ENCODE measurements at regions not wholly inside any gene's neighbourhood (a gene's known extent, or its start where the extent isn't known, plus 50 kb on each side); places are given as distances from the start of the nearest gene placed in this dataset.

DNA sequence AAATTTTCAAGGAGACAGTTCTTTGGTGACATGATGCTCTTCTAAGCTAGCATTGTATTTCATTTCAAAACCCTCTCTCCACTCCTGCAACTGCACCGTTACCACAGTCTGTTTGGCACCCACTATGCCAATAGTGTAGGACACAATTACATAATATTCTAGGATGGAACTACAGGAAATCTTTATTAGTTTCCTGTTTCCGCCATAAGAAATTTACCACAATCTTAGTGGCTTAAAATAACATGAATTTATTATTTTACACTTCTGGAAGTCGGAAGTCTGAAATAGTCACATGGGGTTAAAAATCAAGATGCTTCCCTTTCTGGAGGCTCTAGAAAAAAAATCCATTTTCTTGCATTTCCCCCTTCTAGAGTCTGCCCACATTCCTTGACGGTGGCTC, 733.1 kb downstream of the HDGFL1 start:
- Histone ChIP-seq H3K27ac (no peak overlapping the region), H3K36me3 (no peaks in the 10 kb centered on the region), H3K4me3 (no peak overlapping the region), H3K9me3 (no peaks in the 10 kb centered on the region), H3K4me1 (no peaks in the 10 kb centered on the region), H3K27me3 (no peaks in the 10 kb centered on the region)
- no peak for TF ChIP-seq POLR2A (IDR thresholded peaks at IDR 0.05)
- TF ChIP-seq, protein P1, sequence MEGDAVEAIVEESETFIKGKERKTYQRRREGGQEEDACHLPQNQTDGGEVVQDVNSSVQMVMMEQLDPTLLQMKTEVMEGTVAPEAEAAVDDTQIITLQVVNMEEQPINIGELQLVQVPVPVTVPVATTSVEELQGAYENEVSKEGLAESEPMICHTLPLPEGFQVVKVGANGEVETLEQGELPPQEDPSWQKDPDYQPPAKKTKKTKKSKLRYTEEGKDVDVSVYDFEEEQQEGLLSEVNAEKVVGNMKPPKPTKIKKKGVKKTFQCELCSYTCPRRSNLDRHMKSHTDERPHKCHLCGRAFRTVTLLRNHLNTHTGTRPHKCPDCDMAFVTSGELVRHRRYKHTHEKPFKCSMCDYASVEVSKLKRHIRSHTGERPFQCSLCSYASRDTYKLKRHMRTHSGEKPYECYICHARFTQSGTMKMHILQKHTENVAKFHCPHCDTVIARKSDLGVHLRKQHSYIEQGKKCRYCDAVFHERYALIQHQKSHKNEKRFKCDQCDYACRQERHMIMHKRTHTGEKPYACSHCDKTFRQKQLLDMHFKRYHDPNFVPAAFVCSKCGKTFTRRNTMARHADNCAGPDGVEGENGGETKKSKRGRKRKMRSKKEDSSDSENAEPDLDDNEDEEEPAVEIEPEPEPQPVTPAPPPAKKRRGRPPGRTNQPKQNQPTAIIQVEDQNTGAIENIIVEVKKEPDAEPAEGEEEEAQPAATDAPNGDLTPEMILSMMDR (IDR thresholded peaks at IDR 0.05) = no peak
- TF ChIP-seq POLR2AphosphoS5 (IDR thresholded peaks at IDR 0.05) = no peak
- no peak for TF ChIP-seq EP300 (IDR thresholded peaks at IDR 0.05)
- intact Hi-C loops (cut with DNase I) = no loop called here
- DNase-seq = no peak
- WGBS, 2 donors = 57 to 82% methylated on average over 4 of the region's 4 CpGs

DNA sequence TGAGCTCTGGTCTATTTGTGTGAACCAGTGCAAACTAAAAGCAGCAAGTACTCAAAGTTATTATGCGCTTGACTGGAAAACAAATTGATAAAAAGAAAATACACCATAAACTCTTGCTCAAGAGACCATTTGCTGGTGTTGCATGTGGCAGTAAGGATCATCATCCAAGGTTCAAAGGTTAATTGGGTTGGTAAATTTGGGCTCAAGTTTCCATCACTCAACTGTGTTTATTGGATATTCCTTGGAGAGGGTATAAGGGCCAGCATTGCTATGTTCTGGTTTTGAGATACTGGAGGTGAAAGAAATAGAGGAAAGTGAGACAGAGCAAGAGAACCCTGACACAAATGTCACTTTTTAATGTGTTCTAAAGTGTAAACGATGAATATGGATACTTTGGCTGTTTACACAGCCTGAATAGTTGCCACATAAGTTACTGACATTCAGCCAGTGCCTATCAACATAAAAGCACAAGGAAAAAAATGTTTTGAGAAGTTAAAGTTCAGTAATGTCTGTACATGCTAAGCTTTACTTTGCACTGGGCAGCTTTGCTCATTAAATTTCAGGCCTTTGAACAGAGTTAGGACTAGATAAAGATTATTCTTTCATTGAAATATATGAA, 736.1 kb downstream of the HDGFL1 start:
- no peaks in the 10 kb centered on the region for H3K36me3 ChIP-seq
- DNase-seq = no peak
- intact Hi-C loops (cut with DNase I) = no loop called here
- H3K27ac ChIP-seq = no peak overlapping the region
- H3K9me3 ChIP-seq = no peaks in the 10 kb centered on the region
- 52 to 68% methylated on average over 2 of the region's 2 CpGs for WGBS, 2 donors
- TF ChIP-seq POLR2A (IDR thresholded peaks at IDR 0.05) (no peak), POLR2AphosphoS5 (IDR thresholded peaks at IDR 0.05) (no peak), EP300 (IDR thresholded peaks at IDR 0.05) (no peak)
- TF ChIP-seq, protein P1 (IDR thresholded peaks at IDR 0.05) = no peak
- H3K4me3 ChIP-seq = no peak overlapping the region
- H3K27me3 ChIP-seq = no peaks in the 10 kb centered on the region
- H3K4me1 ChIP-seq = no peaks in the 10 kb centered on the region

DNA sequence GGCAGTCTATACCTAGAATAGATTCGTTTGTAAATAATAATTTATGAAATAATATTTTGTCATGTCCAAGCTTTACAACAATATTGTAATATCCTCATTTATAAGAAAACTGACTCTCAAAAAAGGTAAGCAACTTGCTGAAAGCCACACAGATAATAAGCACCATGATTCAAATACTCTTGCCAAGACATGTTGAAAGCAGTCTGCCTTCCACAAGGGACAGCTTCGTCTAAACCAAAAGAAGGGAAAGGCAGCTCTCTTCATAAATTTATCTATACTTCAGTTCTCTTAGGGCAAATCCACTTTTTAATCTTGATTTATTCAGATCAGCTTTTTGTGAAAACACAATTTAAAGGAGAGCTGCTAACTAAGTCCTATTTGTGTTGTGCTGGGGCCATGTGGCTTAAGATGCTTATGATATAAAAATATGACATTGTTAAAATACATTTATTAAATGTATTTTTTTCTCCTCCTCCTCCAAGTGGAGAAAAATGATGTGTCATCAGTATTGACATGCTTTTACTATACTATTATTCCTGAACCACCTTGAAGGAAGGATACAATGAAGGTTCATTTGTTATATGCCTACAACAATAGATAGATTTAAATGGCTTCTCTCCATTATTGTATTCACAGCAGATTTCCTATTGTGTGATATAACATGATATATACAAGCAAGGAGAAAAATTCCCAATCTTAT, 737.0 kb downstream of the HDGFL1 start:
- DNase-seq = no peak
- H3K27ac ChIP-seq = no peak overlapping the region
- no peaks in the 10 kb centered on the region for H3K27me3 ChIP-seq
- TF ChIP-seq POLR2AphosphoS5 (IDR thresholded peaks at IDR 0.05) (no peak), POLR2A (IDR thresholded peaks at IDR 0.05) (no peak), EP300 (IDR thresholded peaks at IDR 0.05) (no peak)
- TF ChIP-seq, protein P1 (IDR thresholded peaks at IDR 0.05) = no peak
- H3K9me3 ChIP-seq = no peaks in the 10 kb centered on the region
- H3K36me3 ChIP-seq = no peaks in the 10 kb centered on the region
- H3K4me3 ChIP-seq = no peak overlapping the region
- intact Hi-C loops (cut with DNase I) = no loop called here
- WGBS, 2 donors = 73 to 88% methylated on average over 2 of the region's 2 CpGs
- H3K4me1 ChIP-seq = no peaks in the 10 kb centered on the region

DNA sequence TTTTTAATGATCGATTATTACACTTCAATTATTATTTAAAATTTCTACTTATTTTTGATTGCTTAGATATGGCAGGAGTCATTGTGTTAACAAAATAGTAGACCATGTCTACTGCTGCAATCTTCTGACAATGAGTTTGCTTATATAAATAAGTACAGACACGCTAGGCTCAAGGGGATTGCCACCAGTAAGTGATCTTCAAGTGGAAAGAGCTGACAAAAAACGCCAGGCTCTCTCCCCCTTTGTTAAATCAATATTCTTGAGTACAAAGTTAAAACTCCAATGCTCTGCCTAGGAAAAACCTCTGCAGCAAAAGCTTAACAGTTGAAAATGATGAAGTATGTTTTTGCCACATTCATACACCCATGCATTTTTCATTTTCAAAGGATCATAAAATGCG, 738.1 kb downstream of the HDGFL1 start:
- Histone ChIP-seq H3K27me3 (no peaks in the 10 kb centered on the region), H3K27ac (no peak overlapping the region), H3K9me3 (no peaks in the 10 kb centered on the region), H3K36me3 (no peaks in the 10 kb centered on the region), H3K4me1 (no peaks in the 10 kb centered on the region), H3K4me3 (no peak overlapping the region)
- intact Hi-C loops (cut with DNase I) = no loop called here
- WGBS, 2 donors = 61 to 73% methylated on average over 4 of the region's 4 CpGs
- no peak for DNase-seq
- TF ChIP-seq POLR2AphosphoS5 (IDR thresholded peaks at IDR 0.05) = no peak
- TF ChIP-seq EP300 (IDR thresholded peaks at IDR 0.05) = no peak
- no peak for TF ChIP-seq POLR2A (IDR thresholded peaks at IDR 0.05)
- TF ChIP-seq, protein P1 (IDR thresholded peaks at IDR 0.05) = no peak

Measured in sigmoid colon (tissue), 6 donors.